RPMI8226 (cell line): ENCODE measurements at regions not wholly inside any gene's neighbourhood (a gene's known extent, or its start where the extent isn't known, plus 50 kb on each side); places are given as distances from the start of the nearest gene placed in this dataset.

Experiments used
- DNase-seq: peaks from one replicate; pipeline ENCODE4 v3.0.0-alpha.2; 2015

GRCh38 chr18:26794230-26795101, 71.0 kb downstream of the AQP4 start:
- DNase-seq = no peak

- no peak for DNase-seq
Measured at GRCh38 chr18:26792661-26793060, 72.8 kb downstream of the AQP4 start.

- no peak for DNase-seq
Measured at GRCh38 chr18:26791676-26792075, 73.8 kb downstream of the AQP4 start.

GRCh38 chr18:26784599-26784998, 80.9 kb downstream of the AQP4 start:
- no peak for DNase-seq

GRCh38 chr18:26783170-26783569, 82.3 kb downstream of the AQP4 start:
- DNase-seq = no peak

- DNase-seq = no peak
Measured at GRCh38 chr18:26780520-26781325, 84.8 kb downstream of the AQP4 start.

GRCh38 chr18:26778054-26778393, 87.5 kb downstream of the AQP4 start:
- no peak for DNase-seq

- DNase-seq = no peak
Measured at GRCh38 chr18:26777351-26778053, 88.0 kb downstream of the AQP4 start.

- no peak for DNase-seq
Measured at GRCh38 chr18:26772691-26773090, 92.8 kb downstream of the AQP4 start.

GRCh38 chr18:26771524-26771923, 94.0 kb downstream of the AQP4 start:
- DNase-seq = no peak

- no peak for DNase-seq
Measured at GRCh38 chr18:26768385-26768784, 97.1 kb downstream of the AQP4 start.

- DNase-seq = no peak
Measured at GRCh38 chr18:26765498-26765897, 100.0 kb downstream of the AQP4 start.

- no peak for DNase-seq
Measured at GRCh38 chr18:26764586-26764985, 100.9 kb downstream of the AQP4 start.

- DNase-seq = no peak
Measured at GRCh38 chr18:26764177-26764576, 101.3 kb downstream of the AQP4 start.

- no peak for DNase-seq
Measured at GRCh38 chr18:26763446-26764110, 101.9 kb downstream of the AQP4 start.

GRCh38 chr18:26757263-26758019, 108.1 kb downstream of the AQP4 start:
- no peak for DNase-seq

GRCh38 chr18:26756556-26756955, 109.0 kb downstream of the AQP4 start:
- no peak for DNase-seq

- no peak for DNase-seq
Measured at GRCh38 chr18:26746826-26747475, 118.6 kb downstream of the AQP4 start.

- DNase-seq = no peak
Measured at GRCh38 chr18:26746398-26746797, 119.1 kb downstream of the AQP4 start.

GRCh38 chr18:26745288-26746181, 120.0 kb downstream of the AQP4 start:
- no peak for DNase-seq

- DNase-seq = no peak
Measured at GRCh38 chr18:26741758-26742157, 123.7 kb downstream of the AQP4 start.
